ENCODE measurements at regions not wholly inside any gene's neighbourhood (a gene's known extent, or its start where the extent isn't known, plus 50 kb on each side); places are given as distances from the start of the nearest gene placed in this dataset.
"Not testable (repeated sequence)": the region's sequence is repeated elsewhere in the genome, so short reads cannot be mapped to it uniquely, and the experiment has no call there.

- DNase-seq (ENCODE audit: low read depth in 3 of 3, low spot score in 1 of 3): no peak
These were observed 256.0 kb downstream of the SV2B start for GRCh38 chr15:91356083-91356482.

GRCh38 chr15:91357011-91357410, 257.0 kb downstream of the SV2B start:
- DNase-seq (ENCODE audit: low read depth in 3 of 3, low spot score in 1 of 3): no peak

- no peak for DNase-seq (ENCODE audit: low read depth in 3 of 3, low spot score in 1 of 3)
These were observed 257.4 kb downstream of the SV2B start for GRCh38 chr15:91357486-91357885.

- DNase-seq (ENCODE audit: low read depth in 3 of 3, low spot score in 1 of 3): no peak
These were observed 258.3 kb downstream of the SV2B start for GRCh38 chr15:91358405-91358804.

- DNase-seq (ENCODE audit: low read depth in 3 of 3, low spot score in 1 of 3): not testable (repeated sequence)
These were observed 261.6 kb downstream of the SV2B start for GRCh38 chr15:91361696-91362095.

GRCh38 chr15:91366111-91366510, 266.1 kb downstream of the SV2B start:
- no peak for DNase-seq (ENCODE audit: low read depth in 3 of 3, low spot score in 1 of 3)

GRCh38 chr15:91368611-91369010, 268.6 kb downstream of the SV2B start:
- no peak for DNase-seq (ENCODE audit: low read depth in 3 of 3, low spot score in 1 of 3)

GRCh38 chr15:91369823-91370222, 269.8 kb downstream of the SV2B start:
- DNase-seq (ENCODE audit: low read depth in 3 of 3, low spot score in 1 of 3): no peak

GRCh38 chr15:91371345-91371744, 271.3 kb downstream of the SV2B start:
- DNase-seq (ENCODE audit: low read depth in 3 of 3, low spot score in 1 of 3): not testable (repeated sequence)

GRCh38 chr15:91374336-91374735, 274.3 kb downstream of the SV2B start:
- no peak for DNase-seq (ENCODE audit: low read depth in 3 of 3, low spot score in 1 of 3)

- no peak for DNase-seq (ENCODE audit: low read depth in 3 of 3, low spot score in 1 of 3)
These were observed 276.0 kb downstream of the SV2B start for GRCh38 chr15:91376038-91376437.

- no peak for DNase-seq (ENCODE audit: low read depth in 3 of 3, low spot score in 1 of 3)
These were observed 280.1 kb downstream of the SV2B start for GRCh38 chr15:91380114-91380513.

GRCh38 chr15:91383532-91383931, 283.5 kb downstream of the SV2B start:
- DNase-seq (ENCODE audit: low read depth in 3 of 3, low spot score in 1 of 3): no peak

- DNase-seq (ENCODE audit: low read depth in 3 of 3, low spot score in 1 of 3): no peak
These were observed 284.2 kb downstream of the SV2B start for GRCh38 chr15:91384189-91384730.

- DNase-seq (ENCODE audit: low read depth in 3 of 3, low spot score in 1 of 3): no peak
These were observed 285.3 kb downstream of the SV2B start for GRCh38 chr15:91385311-91385710.

- no peak for DNase-seq (ENCODE audit: low read depth in 3 of 3, low spot score in 1 of 3)
These were observed 293.1 kb downstream of the SV2B start for GRCh38 chr15:91393186-91393585.

- no peak for DNase-seq (ENCODE audit: low read depth in 3 of 3, low spot score in 1 of 3)
These were observed 300.4 kb downstream of the SV2B start for GRCh38 chr15:91400481-91400880.

GRCh38 chr15:91407269-91407889, 307.3 kb downstream of the SV2B start:
- DNase-seq (ENCODE audit: low read depth in 3 of 3, low spot score in 1 of 3): no peak

GRCh38 chr15:91408476-91409076, 308.5 kb downstream of the SV2B start:
- no peak for DNase-seq (ENCODE audit: low read depth in 3 of 3, low spot score in 1 of 3)

- no peak for DNase-seq (ENCODE audit: low read depth in 3 of 3, low spot score in 1 of 3)
These were observed 309.3 kb downstream of the SV2B start for GRCh38 chr15:91409387-91409786.

- no peak for DNase-seq (ENCODE audit: low read depth in 3 of 3, low spot score in 1 of 3)
These were observed 311.5 kb downstream of the SV2B start for GRCh38 chr15:91411586-91411985.

- no peak for DNase-seq (ENCODE audit: low read depth in 3 of 3, low spot score in 1 of 3)
These were observed 312.3 kb downstream of the SV2B start for GRCh38 chr15:91412138-91412928.

All from stimulated activated CD4-positive, alpha-beta T cell treated with anti-CD3 and anti-CD28 coated beads, TNF-alpha, amount 100 ng/mL, for 1 hour (primary cell).